Inferior parietal cortex (tissue), 1 donor: ENCODE measurements at regions not wholly inside any gene's neighbourhood (a gene's known extent, or its start where the extent isn't known, plus 50 kb on each side); places are given as distances from the start of the nearest gene placed in this dataset.

Experiments
- DNase-seq: peaks from one replicate; pipeline ENCODE4 v3.0.0-alpha.2; 2016; ENCODE audit errors: extremely low spot score

GRCh38 chr1:199282751-199283305 lies 644.0 kb downstream of the PTPRC start:
- no peak for DNase-seq

DNA sequence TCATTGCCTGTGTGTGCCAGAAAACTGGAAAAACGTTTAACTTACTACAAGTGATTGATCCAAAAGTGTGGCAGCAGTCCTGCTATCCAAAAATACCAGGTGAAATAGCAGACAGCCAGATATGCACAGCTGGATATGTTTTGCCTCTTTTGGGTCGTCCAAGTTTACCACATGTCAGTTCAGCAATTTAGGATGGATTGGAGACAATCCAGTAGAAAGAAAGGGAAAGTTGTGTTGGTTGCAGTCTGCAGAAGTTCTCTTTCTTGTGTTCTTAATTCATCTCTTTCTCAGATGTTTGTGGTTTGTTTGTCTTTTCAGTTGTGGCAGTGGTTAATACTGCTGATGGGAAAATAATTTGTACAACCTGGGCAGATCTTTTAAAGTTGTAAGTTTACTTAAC lies 645.0 kb downstream of the PTPRC start:
- no peak for DNase-seq

- no peak for DNase-seq
Measured at GRCh38 chr1:199287206-199287605, 648.4 kb downstream of the PTPRC start.

DNA sequence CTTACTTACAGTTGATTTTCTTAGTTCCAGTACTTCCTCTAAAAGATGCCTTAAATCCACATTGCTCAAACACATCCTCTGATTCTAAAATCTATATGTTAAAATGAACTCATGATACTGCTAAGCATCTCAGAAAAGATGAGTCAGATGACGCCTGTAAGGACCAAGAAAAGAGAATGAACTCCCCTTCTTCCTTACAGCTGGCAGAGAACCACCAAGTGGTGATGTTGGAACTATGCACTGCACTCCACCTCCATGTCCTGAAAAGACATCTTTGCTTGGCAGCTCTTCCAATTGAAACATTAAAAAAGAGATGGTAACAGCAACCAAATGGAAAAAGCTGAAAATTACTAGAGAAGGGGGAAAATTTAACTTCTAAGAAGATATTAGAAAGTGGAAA lies 648.8 kb downstream of the PTPRC start:
- DNase-seq, result no peak

GRCh38 chr1:199290186-199290585 lies 651.3 kb downstream of the PTPRC start:
- no peak for DNase-seq

DNA sequence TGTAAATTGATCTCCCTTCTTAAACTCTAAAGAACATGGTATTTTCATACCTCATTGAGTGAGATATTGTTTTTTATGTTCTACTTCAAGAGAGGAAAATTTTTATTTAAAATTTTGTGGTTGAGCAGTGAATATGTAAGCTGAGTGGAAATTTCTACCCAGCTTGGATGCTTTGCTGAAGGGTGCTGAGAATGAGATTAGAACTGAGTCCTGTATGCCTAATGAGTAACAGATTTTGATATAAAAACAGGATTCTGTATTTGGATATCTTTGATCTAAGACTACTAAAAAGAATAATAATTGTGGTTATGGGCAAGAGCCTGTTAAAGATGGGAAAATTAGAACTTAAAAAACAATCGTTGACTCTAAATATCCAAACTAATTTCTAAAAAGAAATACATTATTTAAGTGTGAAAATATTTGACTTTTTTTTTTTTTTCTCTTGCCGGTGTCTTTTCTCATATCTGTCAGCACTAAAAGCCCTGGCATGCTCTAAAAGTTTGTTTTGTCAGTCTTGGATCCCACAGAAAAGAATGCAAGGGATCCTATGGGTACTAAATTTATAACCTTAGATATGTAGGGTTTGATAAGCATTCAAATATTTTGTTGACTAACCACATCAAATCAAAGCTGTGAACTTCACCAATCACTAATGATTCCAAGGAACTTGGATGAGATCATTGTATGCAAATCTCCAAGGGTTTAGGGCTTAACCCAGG lies 652.3 kb downstream of the PTPRC start:
- no peak for DNase-seq

- DNase-seq, result no peak
Measured at GRCh38 chr1:199292896-199293295, 654.1 kb downstream of the PTPRC start.

GRCh38 chr1:199295107-199295506 lies 656.3 kb downstream of the PTPRC start:
- DNase-seq, result no peak

DNA sequence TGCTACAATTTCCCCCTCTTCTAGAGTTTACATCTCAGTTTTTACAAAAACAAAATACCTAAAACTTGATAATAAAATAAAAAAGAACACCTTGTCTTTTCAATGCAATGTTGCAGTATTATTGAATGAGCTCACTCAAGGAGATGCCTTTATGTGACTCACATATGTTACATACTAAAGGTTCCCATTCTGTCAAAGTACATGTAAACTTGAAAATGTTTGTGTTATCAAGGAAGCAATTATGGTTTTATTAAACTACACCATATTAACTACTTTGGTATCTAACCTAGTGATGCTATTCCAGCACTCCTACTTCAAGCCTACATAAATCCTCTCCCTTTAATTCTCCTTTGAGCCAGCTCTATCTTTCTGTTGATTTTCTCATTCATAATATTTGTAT lies 658.3 kb downstream of the PTPRC start:
- DNase-seq, result no peak

DNA sequence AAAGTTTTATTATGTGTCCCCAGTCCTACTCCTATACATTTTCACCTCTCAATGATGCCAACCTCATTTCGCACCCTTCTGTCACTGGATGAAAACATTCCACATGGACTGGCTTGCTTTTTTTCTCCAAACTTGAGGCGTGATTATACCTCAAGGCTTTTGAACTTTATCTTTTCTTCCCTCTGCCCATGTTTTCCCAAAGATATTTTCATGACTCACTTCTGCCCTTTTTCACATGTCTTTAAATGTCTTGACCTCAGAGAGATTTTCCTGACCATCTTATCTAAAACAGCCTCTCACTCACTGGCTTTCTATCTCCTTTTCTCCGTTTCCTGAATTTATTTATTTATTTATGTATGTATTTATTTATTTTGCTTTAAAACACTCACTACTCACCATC lies 659.0 kb downstream of the PTPRC start:
- DNase-seq, result no peak

DNA sequence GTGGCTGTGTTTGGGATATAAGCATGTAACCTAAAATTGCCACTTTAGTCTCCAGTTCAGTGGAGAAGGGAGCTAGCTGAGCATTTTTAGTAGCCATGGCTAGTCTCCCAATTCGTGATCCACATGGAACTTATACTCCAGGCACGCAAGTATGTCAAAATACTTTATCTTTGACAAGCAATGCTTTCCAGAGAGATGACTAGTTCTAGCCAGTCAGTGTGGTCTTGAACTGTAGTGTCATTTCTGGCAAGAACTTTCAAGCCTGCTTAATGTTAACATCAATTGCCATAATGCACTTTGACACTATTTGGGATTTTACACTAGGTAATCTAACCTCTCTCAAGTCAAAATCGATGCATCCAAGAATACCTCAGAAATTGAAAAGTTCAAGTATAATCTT lies 660.0 kb downstream of the PTPRC start:
- DNase-seq, result no peak

GRCh38 chr1:199301472-199302217 lies 662.8 kb downstream of the PTPRC start:
- no peak for DNase-seq

DNA sequence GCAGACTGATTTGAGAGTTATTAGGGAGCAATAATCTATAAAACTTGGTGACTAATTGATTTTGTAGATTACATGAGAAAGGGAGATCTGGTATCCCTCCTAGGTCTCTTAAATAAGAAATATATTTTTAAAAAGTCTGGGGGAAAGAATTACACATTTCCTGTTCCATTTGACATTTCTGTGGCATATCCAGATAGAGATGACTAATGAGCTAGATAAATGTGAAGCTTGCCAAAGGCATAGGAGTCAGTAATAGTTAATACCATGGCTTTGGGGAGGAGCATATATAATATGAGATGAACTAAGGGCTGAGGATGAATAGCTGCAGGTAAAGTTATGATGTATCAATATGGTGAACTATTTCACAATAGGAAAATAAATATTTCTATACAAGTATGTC lies 663.7 kb downstream of the PTPRC start:
- no peak for DNase-seq

DNA sequence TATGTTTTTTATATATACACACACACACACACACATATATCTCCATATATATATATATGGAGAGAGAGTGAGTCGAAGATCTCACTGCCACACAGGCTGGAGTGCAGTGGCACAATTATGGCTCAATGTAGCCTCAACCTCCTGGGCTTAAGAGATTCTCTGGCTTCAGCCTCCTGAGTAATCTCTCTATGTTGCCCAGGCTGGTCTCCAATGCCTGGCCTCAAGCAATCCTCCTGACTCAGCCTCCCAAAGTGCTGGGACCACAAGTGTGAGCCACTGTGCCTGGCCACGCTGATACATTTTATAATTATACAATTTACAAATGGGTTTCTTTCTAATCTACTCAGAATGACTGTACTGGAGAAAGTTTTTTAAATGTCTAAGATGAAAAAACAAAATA lies 664.2 kb downstream of the PTPRC start:
- no peak for DNase-seq

GRCh38 chr1:199305053-199305452 lies 666.2 kb downstream of the PTPRC start:
- DNase-seq, result no peak

- no peak for DNase-seq
Measured at GRCh38 chr1:199307496-199308264, 668.8 kb downstream of the PTPRC start.

DNA sequence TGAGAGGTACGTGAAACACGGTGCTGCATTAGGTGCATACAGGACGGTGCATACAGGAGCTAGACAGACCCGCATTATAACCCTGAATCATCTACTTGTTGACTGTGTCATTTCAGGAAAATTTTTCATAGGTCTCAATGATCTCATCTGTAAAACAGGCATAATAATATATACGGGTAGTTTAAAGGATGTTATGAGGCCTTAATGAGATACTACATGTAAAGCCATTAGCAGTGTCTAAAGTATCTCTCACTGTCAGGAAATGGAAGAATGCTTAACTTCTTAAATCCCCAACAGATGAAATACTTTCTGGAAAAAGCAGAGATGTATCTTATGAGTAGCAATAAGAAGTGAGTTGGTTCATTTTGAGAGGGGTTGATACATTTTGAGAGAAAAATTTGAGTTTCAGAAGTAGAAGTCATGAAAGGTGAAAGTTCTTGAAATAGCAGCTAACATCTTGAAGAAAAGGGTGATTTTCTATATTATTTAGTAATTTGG lies 669.6 kb downstream of the PTPRC start:
- DNase-seq, result no peak

- DNase-seq, result no peak
Measured at GRCh38 chr1:199310708-199311107, 671.9 kb downstream of the PTPRC start.

GRCh38 chr1:199311478-199312262 lies 672.8 kb downstream of the PTPRC start:
- no peak for DNase-seq

DNA sequence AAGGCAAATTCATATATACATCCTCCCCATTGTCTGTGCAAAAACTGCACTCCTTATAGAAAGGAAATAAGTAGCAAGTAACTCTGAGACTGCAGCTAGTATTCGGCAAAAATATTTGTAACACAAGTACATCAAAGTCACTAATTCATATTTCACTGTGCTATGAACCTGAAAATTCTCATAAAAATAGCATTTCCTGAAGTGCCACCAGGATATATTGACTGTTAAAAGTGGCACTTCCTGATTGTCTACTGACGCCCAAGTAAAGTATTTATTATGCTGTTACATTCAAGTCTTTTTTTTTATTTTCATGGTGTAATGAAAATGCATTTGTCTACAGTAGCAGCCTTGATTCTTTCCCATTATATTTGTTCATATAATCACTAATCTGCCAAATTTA lies 673.8 kb downstream of the PTPRC start:
- no peak for DNase-seq

DNA sequence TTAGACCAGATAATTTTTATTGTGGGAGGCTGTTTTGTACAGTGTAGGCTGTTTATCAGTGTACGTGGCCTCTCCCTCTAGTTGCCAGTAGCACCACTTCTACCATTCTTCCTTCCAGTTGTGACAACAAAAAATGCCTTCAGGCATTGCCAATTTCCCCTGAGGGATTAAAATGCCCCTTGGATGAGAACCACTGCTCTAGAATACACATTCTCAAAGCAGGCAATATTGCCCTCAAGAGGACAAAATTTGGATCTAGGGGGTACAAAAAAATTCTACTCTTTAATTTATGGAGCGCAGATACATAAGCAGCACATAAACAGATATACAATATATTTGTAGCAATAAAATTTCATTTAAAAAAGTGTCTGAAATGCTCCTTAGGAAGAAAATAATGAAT lies 674.6 kb downstream of the PTPRC start:
- no peak for DNase-seq
